ENCODE measurements at regions not wholly inside any gene's neighbourhood (a gene's known extent, or its start where the extent isn't known, plus 50 kb on each side); places are given as distances from the start of the nearest gene placed in this dataset.
A peak's percentile ranks its signal among the peaks of the same experiment; 100 is the strongest.

GRCh38 chr5:124892185-124892848 lies 145.9 kb upstream of the ZNF608 start (continued):
- no peak for TF ChIP-seq BCL3 (IDR thresholded peaks at IDR 0.05)
- no peak for TF ChIP-seq PHF8 (IDR thresholded peaks at IDR 0.05; ENCODE audit: borderline replicate concordance, low read depth)

- ATAC-seq (no peak), FAIRE-seq (no peak), DNase-seq (ENCODE audit: low read depth in 1 of 2, low spot score in 1 of 2) (no peak)
- H3K4me2 ChIP-seq, result no peak overlapping the region
- whole genome bisulfite sequencing (ENCODE audit: missing lambda C conversion rate), result 43% methylated on average over 4 of the region's 4 CpGs
- H3K4me1 ChIP-seq, result peaks cover 2% of the 10 kb centered on the region; the same call in 2 of the 3 replicates
- no peak for TF ChIP-seq NR3C1 (IDR thresholded peaks at IDR 0.05)
- H3K9me3 ChIP-seq, result no peaks in the 10 kb centered on the region
- ChIA-PET CTCF (no interaction called here), POLR2A (no interaction called here)
- H3K27ac ChIP-seq, result no peak overlapping the region
- H3K4me3 ChIP-seq, result no peak overlapping the region
Observed at GRCh38 chr5:124894541-124894940, 148.1 kb upstream of the ZNF608 start.

GRCh38 chr5:124895236-124895635 lies 148.8 kb upstream of the ZNF608 start:
- no peak for ATAC-seq
- WGBS (ENCODE audit: missing lambda C conversion rate), result 61% methylated on average over 2 of the region's 2 CpGs
- no peak overlapping the region for H3K27ac ChIP-seq
- H3K4me2 ChIP-seq, result no peak overlapping the region
- POLR2A ChIA-PET, result no interaction called here
- TF ChIP-seq HES2 (IDR thresholded peaks at IDR 0.05) (no peak), HOXA7 (CRISPR knock-in tag; IDR thresholded peaks at IDR 0.05) (no peak), CTCF (IDR thresholded peaks at IDR 0.05) (no peak), POLR2A (IDR thresholded peaks at IDR 0.05; ENCODE audit: low read length) (no peak), ZFP36 (IDR thresholded peaks at IDR 0.05; ENCODE audit: borderline replicate concordance, partially characterized antibody) (no peak), JUN (IDR thresholded peaks at IDR 0.05) (no peak), CBX8 (IDR thresholded peaks at IDR 0.05) (no peak), HDAC2 (IDR thresholded peaks at IDR 0.05) (no peak), EHMT2 (IDR thresholded peaks at IDR 0.05; ENCODE audit: low read depth) (no peak), SREBF2 (IDR thresholded peaks at IDR 0.05) (no peak), ZSCAN20 (CRISPR knock-in tag; IDR thresholded peaks at IDR 0.05) (no peak), NFE2L2 (conservative IDR thresholded peaks at IDR 0.05; ENCODE audit: low read length) (no peak), RFX5 (IDR thresholded peaks at IDR 0.05) (no peak), CHD2 (IDR thresholded peaks at IDR 0.05; ENCODE audit: low read length, partially characterized antibody) (no peak), HOXB13 (CRISPR knock-in tag; IDR thresholded peaks at IDR 0.05; ENCODE audit: low read depth) (no peak), NR3C1 (IDR thresholded peaks at IDR 0.05) (no peak)
- no peaks in the 10 kb centered on the region for H3K4me1 ChIP-seq
- H3K9me3 ChIP-seq, result no peaks in the 10 kb centered on the region
- no peak for DNase-seq (ENCODE audit: low read depth in 1 of 2, low spot score in 1 of 2)
- CTCF ChIA-PET, result no interaction called here
- peak; percentile 78 for FAIRE-seq
- no peak overlapping the region for H3K4me3 ChIP-seq

- CTCF ChIA-PET, result no interaction called here
- no peak for ATAC-seq
- TF ChIP-seq HDAC2 (IDR thresholded peaks at IDR 0.05), result no peak
- TF ChIP-seq CEBPB (IDR thresholded peaks at IDR 0.05), result no peak
- TF ChIP-seq JUN (IDR thresholded peaks at IDR 0.05), result no peak
- no peak for TF ChIP-seq EP300 (IDR thresholded peaks at IDR 0.05)
- no peak for TF ChIP-seq RAD21 (conservative IDR thresholded peaks at IDR 0.05 in 1 of 2, IDR thresholded peaks at IDR 0.05 in 1 of 2)
- TF ChIP-seq BCL3 (IDR thresholded peaks at IDR 0.05), result no peak
- no peak for TF ChIP-seq HOXB5 (CRISPR knock-in tag; IDR thresholded peaks at IDR 0.05)
- TF ChIP-seq KDM5A (IDR thresholded peaks at IDR 0.05), result no peak
- TF ChIP-seq CHD4 (IDR thresholded peaks at IDR 0.05; ENCODE audit: borderline replicate concordance), result no peak
- TF ChIP-seq TFCP2L1 (CRISPR knock-in tag; IDR thresholded peaks at IDR 0.05), result no peak
- TF ChIP-seq REST (IDR thresholded peaks at IDR 0.05), result no peak
- TF ChIP-seq FOSB (CRISPR knock-in tag; IDR thresholded peaks at IDR 0.05), result no peak
- no peak for TF ChIP-seq NR3C1 (IDR thresholded peaks at IDR 0.05)
Observed at GRCh38 chr5:124901081-124901480, 154.6 kb upstream of the ZNF608 start.

More at GRCh38 chr5:124901081-124901480, 154.6 kb upstream of the ZNF608 start:
- FAIRE-seq (no peak), DNase-seq (ENCODE audit: low read depth in 1 of 2, low spot score in 1 of 2) (no peak)
- no peak overlapping the region for H3K27ac ChIP-seq
- no peaks in the 10 kb centered on the region for H3K4me1 ChIP-seq
- POLR2A ChIA-PET, result no interaction called here
- no peak overlapping the region for H3K4me2 ChIP-seq
- H3K9me3 ChIP-seq, result no peaks in the 10 kb centered on the region
- H3K4me3 ChIP-seq, result no peak overlapping the region
